OCI-LY7 (cell line): ENCODE measurements at regions not wholly inside any gene's neighbourhood (a gene's known extent, or its start where the extent isn't known, plus 50 kb on each side); places are given as distances from the start of the nearest gene placed in this dataset.

Experiments used
- BruUV-seq: library from RNA; stranded (reverse); fragments of 400-500 nt; replicated peaks from 2 replicates; lab custom pipeline; 2021; lab: Mats Ljungman, UMichigan
- CTCF ChIA-PET: fragments of 300-600 bp; sonication (Branson Sonifier 250); formaldehyde crosslinking; loops from one replicate; lab custom pipeline; 2022; ENCODE audit warnings: antibody characterized with exemption; ENCODE audit not compliant: unreplicated experiment; lab: Charles Lee
- POLR2A ChIA-PET: fragments of 300-600 bp; sonication (Branson Sonifier 250); formaldehyde crosslinking; loops from one replicate; lab custom pipeline; 2022; ENCODE audit warnings: antibody characterized with exemption; lab: Charles Lee
- DNase-seq: peaks from one replicate; pipeline ENCODE4 v3.0.0-alpha.2; 2015; ENCODE audit warnings: low spot score
- H2AFZ ChIP-seq: fragments of 200-600 bp; sonication (generic), shearing (Covaris generic); 2 replicates; pipeline ENCODE4 v1.6.1; 2014; ENCODE audit warnings: mild to moderate bottlenecking, antibody characterized with exemption, low read length, moderate library complexity
- H3K27ac ChIP-seq: fragments of 200-600 bp; sonication (generic); 2 replicates; pipeline ENCODE4 v1.5.1; 2014; ENCODE audit warnings: mixed run types, low read depth, mild to moderate bottlenecking, moderate library complexity, low read length, inconsistent platforms; ENCODE audit not compliant: poor library complexity, severe bottlenecking
- H3K36me3 ChIP-seq: fragments of 200-600 bp; sonication (generic); 2 replicates; pipeline ENCODE4 v1.6.1; 2014; ENCODE audit warnings: mild to moderate bottlenecking, antibody characterized with exemption, low read length, moderate library complexity, mixed read lengths; ENCODE audit not compliant: insufficient read depth
- H3K4me1 ChIP-seq: fragments of 200-600 bp; sonication (generic); 2 replicates; pipeline ENCODE4 v1.5.1; 2014; ENCODE audit warnings: mild to moderate bottlenecking, low read length; ENCODE audit not compliant: insufficient read depth, poor library complexity, severe bottlenecking
- H3K4me2 ChIP-seq: fragments of 200-600 bp; sonication (generic); 2 replicates; pipeline ENCODE4 v1.6.1; 2014; ENCODE audit warnings: mild to moderate bottlenecking, low read length
- H3K4me3 ChIP-seq: fragments of 200-600 bp; sonication (generic); 2 replicates; pipeline ENCODE4 v1.5.1; 2014; ENCODE audit warnings: mild to moderate bottlenecking, low read depth, low read length; ENCODE audit not compliant: poor library complexity, severe bottlenecking
- H3K79me2 ChIP-seq: fragments of 200-600 bp; sonication (generic); 2 replicates; pipeline ENCODE4 v1.6.1; 2016; ENCODE audit warnings: low read depth, mild to moderate bottlenecking, low read length, moderate library complexity, mixed read lengths; ENCODE audit not compliant: insufficient read depth
- H3K9me2 ChIP-seq: fragments of 200-600 bp; sonication (generic); 2 replicates; pipeline ENCODE4 v1.6.1; 2016; ENCODE audit warnings: mild to moderate bottlenecking, low read length, mixed read lengths; ENCODE audit not compliant: insufficient read depth
- H3K9me3 ChIP-seq: fragments of 200-600 bp; sonication (generic); 2 replicates; pipeline ENCODE4 v1.6.1; 2014; ENCODE audit warnings: mild to moderate bottlenecking, mixed run types, low read length, mixed read lengths
- H4K20me1 ChIP-seq: fragments of 200-600 bp; sonication (generic); 2 replicates; pipeline ENCODE4 v1.6.1; 2014; ENCODE audit warnings: mild to moderate bottlenecking, antibody characterized with exemption, low read length, moderate library complexity, mixed read lengths; ENCODE audit not compliant: insufficient read depth
- CTCF ChIP-seq: fragments of 200-600 bp; sonication (generic); conservative IDR thresholded peaks from 2 replicates; pipeline ENCODE4 v1.5.1; 2014; ENCODE audit warnings: mild to moderate bottlenecking, antibody characterized with exemption, low read length, moderate library complexity, mixed read lengths
- EZH2phosphoT487 ChIP-seq: fragments of 200-600 bp; sonication (generic); IDR thresholded peaks from 2 replicates; pipeline ENCODE4 v1.6.1; 2018; ENCODE audit warnings: low read depth, borderline replicate concordance, mild to moderate bottlenecking, mixed run types, antibody characterized with exemption, low read length, moderate library complexity, mixed read lengths
- intact Hi-C: fragments of 100-400 bp; cut with micrococcal nuclease; formaldehyde crosslinking; loops from one replicate; pipeline ENCODE4 v1.10.0; 2022; ENCODE audit not compliant: unreplicated experiment

DNA sequence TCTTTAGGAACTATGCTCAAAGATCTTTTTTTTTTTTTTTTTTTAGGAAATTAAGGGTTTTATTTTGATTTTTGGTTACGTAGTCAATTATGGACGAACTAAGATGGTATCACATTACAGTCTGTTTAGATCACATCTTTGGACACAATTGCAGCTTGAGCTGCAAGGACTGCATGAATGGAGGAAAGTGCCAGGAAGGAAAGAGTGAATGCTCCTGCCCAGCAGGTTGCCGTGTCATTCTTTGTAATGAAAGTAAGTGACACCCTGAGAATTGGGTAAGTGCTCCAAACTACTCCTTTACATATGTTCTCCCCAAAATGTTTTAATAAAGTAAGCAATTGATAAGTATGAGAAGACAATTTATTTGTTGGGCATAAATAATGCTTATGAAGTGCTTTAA lies 716.5 kb upstream of the GOLIM4 start:
- DNase-seq: no peak
- H3K79me2 ChIP-seq: no peaks in the 10 kb centered on the region
- no peak overlapping the region for H3K4me3 ChIP-seq
- no peaks in the 10 kb centered on the region for H3K9me2 ChIP-seq
- TF ChIP-seq CTCF: no peak
- TF ChIP-seq EZH2phosphoT487: no peak
- H3K4me1 ChIP-seq: no peaks in the 10 kb centered on the region
- H3K27ac ChIP-seq: no peak overlapping the region
- H4K20me1 ChIP-seq: no peaks in the 10 kb centered on the region
- intact Hi-C loops: no loop called here
- no TSS peak for BruUV-seq
- no peaks in the 10 kb centered on the region for H3K36me3 ChIP-seq
- ChIA-PET POLR2A (interaction anchor here (0.6 to 1.0 kb wide), 5 partner anchors 10 to 1447 kb away, joined by 3 to 8 read pairs (median 4); no protein-coding TSS in a partner anchor), CTCF (no interaction called here)
- no peak overlapping the region for H2AFZ ChIP-seq
- no peaks in the 10 kb centered on the region for H3K9me3 ChIP-seq
- no peak overlapping the region for H3K4me2 ChIP-seq

- H3K79me2 ChIP-seq: no peaks in the 10 kb centered on the region
- no TSS peak for BruUV-seq
- DNase-seq: no peak
- no peak overlapping the region for H3K4me3 ChIP-seq
- no peaks in the 10 kb centered on the region for H3K36me3 ChIP-seq
- intact Hi-C loops: no loop called here
- H3K4me1 ChIP-seq: no peaks in the 10 kb centered on the region
- no peak overlapping the region for H3K27ac ChIP-seq
- H2AFZ ChIP-seq: no peak overlapping the region
- ChIA-PET POLR2A (interaction anchor here (0.8 kb wide), 1 partner anchor 9 kb away, joined by 3 read pairs; no protein-coding TSS in a partner anchor), CTCF (no interaction called here)
- no peaks in the 10 kb centered on the region for H3K9me2 ChIP-seq
- no peaks in the 10 kb centered on the region for H4K20me1 ChIP-seq
- TF ChIP-seq EZH2phosphoT487: no peak
- no peak overlapping the region for H3K4me2 ChIP-seq
- no peaks in the 10 kb centered on the region for H3K9me3 ChIP-seq
Observed at GRCh38 chr3:168808596-168808995, 712.9 kb upstream of the GOLIM4 start.

DNA sequence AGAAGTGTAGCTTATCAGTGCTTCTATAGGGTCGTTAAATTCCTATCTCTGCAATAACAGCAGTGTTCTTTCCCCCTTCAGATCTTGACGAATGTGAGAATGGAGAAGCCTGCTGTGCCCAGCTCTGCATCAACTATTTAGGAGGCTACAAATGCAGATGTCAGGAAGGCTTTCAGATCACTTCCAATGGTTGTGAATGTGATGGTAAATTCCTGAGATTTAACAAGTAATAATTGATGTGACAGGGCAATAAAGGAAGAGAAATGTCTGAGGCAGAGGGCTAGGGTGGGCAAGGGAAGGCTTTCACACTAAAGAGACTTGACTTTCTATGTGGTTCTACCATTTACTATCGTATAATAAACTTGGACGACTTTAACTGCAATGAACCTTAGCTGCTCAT lies 711.7 kb upstream of the GOLIM4 start:
- H3K79me2 ChIP-seq: no peaks in the 10 kb centered on the region
- no peak overlapping the region for H3K4me3 ChIP-seq
- no peak overlapping the region for H3K4me2 ChIP-seq
- no peak for TF ChIP-seq EZH2phosphoT487
- no peak for TF ChIP-seq CTCF
- POLR2A ChIA-PET: no interaction called here
- no peak overlapping the region for H3K27ac ChIP-seq
- no peaks in the 10 kb centered on the region for H3K9me3 ChIP-seq
- H3K36me3 ChIP-seq: no peaks in the 10 kb centered on the region
- no TSS peak for BruUV-seq
- DNase-seq: no peak
- H4K20me1 ChIP-seq: no peaks in the 10 kb centered on the region
- intact Hi-C loops: no loop called here
- H3K4me1 ChIP-seq: no peaks in the 10 kb centered on the region
- CTCF ChIA-PET: no interaction called here
- no peak overlapping the region for H2AFZ ChIP-seq
- H3K9me2 ChIP-seq: no peaks in the 10 kb centered on the region
